ENCODE measurements at regions not wholly inside any gene's neighbourhood (a gene's known extent, or its start where the extent isn't known, plus 50 kb on each side); places are given as distances from the start of the nearest gene placed in this dataset.
"Not testable (repeated sequence)": the region's sequence is repeated elsewhere in the genome, so short reads cannot be mapped to it uniquely, and the experiment has no call there.

DNA sequence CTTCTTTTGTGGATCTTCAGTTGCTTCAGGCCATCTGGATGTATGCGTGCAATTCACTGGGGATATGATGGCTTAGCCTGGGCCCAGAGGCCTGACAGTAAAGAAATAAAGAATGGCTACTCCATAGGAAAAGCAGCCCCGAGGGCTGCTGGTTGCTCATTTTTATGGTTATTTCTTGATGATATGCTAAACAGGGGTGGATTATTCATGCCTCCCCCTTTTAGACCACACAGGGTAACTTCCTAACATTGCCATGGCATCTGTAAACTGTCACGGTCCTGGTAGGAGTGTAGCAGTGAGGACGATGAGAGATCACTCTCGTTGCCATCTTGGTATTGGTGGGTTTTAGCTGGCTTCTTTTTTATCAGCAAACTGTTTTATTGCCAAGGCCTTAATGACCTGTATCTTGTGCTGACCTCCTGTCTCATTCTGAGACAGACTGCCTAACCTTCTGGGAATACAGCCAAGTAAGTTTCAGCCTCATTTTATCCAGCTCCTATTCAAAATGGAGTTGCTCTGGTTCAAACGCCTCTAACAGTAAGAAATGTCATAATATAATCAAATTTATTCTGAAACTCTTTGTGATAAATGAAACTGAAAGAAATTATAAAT, 60.5 kb downstream of the DSEL start:
- TF ChIP-seq, protein P1, sequence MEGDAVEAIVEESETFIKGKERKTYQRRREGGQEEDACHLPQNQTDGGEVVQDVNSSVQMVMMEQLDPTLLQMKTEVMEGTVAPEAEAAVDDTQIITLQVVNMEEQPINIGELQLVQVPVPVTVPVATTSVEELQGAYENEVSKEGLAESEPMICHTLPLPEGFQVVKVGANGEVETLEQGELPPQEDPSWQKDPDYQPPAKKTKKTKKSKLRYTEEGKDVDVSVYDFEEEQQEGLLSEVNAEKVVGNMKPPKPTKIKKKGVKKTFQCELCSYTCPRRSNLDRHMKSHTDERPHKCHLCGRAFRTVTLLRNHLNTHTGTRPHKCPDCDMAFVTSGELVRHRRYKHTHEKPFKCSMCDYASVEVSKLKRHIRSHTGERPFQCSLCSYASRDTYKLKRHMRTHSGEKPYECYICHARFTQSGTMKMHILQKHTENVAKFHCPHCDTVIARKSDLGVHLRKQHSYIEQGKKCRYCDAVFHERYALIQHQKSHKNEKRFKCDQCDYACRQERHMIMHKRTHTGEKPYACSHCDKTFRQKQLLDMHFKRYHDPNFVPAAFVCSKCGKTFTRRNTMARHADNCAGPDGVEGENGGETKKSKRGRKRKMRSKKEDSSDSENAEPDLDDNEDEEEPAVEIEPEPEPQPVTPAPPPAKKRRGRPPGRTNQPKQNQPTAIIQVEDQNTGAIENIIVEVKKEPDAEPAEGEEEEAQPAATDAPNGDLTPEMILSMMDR (IDR thresholded peaks at IDR 0.05; ENCODE audit: control extremely low read depth, extremely low read depth) = no peak
- H3K27me3 ChIP-seq (ENCODE audit: control insufficient read depth in 3 of 3, insufficient read depth in 3 of 3, low read length in 2 of 3) = no peaks in the 10 kb centered on the region
- no peak overlapping the region for H3K9ac ChIP-seq (ENCODE audit: insufficient read depth in 1 of 2, low read length in 2 of 2)
- DNase-seq = peak in 2 of 3 donors; percentile 4 to 7
- peaks cover 0 to 2% (median 0%) of the 10 kb centered on the region in 4 donors for H3K9me3 ChIP-seq (ENCODE audit: control insufficient read depth in 4 of 4, insufficient read depth in 3 of 4, low read length in 3 of 4)
- no peak overlapping the region for H3K4me3 ChIP-seq
- ATAC-seq (ENCODE audit: insufficient read depth, low FRiP score) = no peak
- H3K4me1 ChIP-seq (ENCODE audit: control insufficient read depth in 5 of 5, insufficient read depth in 5 of 5, low read length in 5 of 5) = no peaks in the 10 kb centered on the region
- WGBS, 2 donors = 78 to 86% methylated on average over 6 of the region's 6 CpGs
- no peaks in the 10 kb centered on the region for H3K36me3 ChIP-seq (ENCODE audit: control insufficient read depth in 4 of 4, insufficient read depth in 4 of 4, low read length in 4 of 4)
- H3K27ac ChIP-seq (ENCODE audit: low read depth in 1 of 2, low read length in 1 of 2) = no peak overlapping the region

DNA sequence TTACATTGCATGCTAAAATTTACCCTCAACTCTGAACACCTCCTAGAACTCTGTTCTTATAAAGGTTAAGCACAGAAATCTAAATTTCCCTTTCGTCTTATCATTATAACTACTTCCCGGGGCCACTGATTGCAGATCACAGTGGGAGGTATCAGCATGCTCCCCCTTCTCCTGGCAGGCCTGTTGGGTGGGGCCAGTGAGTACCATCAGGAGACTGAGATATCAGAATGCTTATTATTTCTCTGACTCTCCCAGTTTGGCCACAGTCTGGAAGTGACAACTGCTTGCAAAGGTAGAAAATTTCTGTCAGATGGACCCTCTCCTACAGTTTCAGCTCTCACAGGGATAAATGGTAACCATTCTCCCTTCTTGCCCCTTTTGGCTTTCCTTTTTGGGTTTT, 62.6 kb downstream of the DSEL start:
- DNase-seq = no peak

DNA sequence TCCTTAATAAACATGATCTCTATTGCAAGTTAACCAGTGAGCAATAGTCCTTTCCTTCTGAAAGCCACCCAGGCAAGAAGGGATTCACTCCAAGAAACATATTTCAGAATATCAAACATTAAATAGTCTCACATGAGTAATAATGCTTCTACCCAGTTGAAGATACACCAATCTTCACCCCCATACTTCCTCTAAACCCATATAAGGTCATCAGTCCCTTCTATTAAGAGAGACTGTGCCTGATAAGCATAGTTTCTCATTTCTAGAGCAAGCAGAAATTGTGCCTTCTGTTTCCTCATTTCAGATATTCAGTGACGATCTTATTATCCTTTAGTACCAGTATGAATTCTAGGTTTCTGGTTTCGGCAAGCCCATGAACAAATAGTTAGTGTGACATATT, 64.6 kb downstream of the DSEL start:
- no peak for DNase-seq
- H3K4me3 ChIP-seq = no peak overlapping the region

More for the DNA sequence above, 62.6 kb downstream of the DSEL start:
- WGBS, 2 donors = 38 to 48% methylated on average over 2 of the region's 2 CpGs
- H3K27ac ChIP-seq (ENCODE audit: low read depth in 1 of 2, low read length in 1 of 2) = no peak overlapping the region
- no peak overlapping the region for H3K4me3 ChIP-seq
- H3K9ac ChIP-seq (ENCODE audit: insufficient read depth in 1 of 2, low read length in 2 of 2) = no peak overlapping the region
- no peaks in the 10 kb centered on the region for H3K4me1 ChIP-seq (ENCODE audit: control insufficient read depth in 5 of 5, insufficient read depth in 5 of 5, low read length in 5 of 5)
- H3K9me3 ChIP-seq (ENCODE audit: control insufficient read depth in 4 of 4, insufficient read depth in 3 of 4, low read length in 3 of 4) = peaks cover 0 to 5% (median 0%) of the 10 kb centered on the region in 4 donors
- no peak for ATAC-seq (ENCODE audit: insufficient read depth, low FRiP score)
- TF ChIP-seq, protein P1 (IDR thresholded peaks at IDR 0.05; ENCODE audit: control extremely low read depth, extremely low read depth) = no peak
- no peaks in the 10 kb centered on the region for H3K27me3 ChIP-seq (ENCODE audit: control insufficient read depth in 3 of 3, insufficient read depth in 3 of 3, low read length in 2 of 3)
- no peaks in the 10 kb centered on the region for H3K36me3 ChIP-seq (ENCODE audit: control insufficient read depth in 4 of 4, insufficient read depth in 4 of 4, low read length in 4 of 4)

DNA sequence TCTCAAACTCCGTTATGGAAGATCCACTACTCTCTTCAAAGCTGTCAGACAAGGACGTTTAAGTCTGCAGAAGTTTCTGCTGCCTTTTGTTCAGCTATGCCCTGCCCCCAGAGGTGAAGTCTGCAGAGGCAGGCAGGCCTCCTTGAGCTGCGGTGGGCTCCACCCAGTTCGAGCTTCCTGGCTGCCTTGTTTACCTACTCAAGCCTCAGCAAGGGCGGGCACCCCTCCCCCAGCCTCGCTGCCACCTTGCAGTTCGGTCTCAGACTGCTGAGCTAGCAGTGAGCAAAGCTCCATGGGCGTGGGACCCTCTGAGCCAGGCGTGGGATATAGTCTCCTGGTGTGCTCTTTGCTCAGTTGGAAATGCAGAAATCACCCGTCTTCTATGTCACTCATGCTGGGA, 65.4 kb downstream of the DSEL start:
- not testable (repeated sequence) for DNase-seq; H3K27me3 ChIP-seq (ENCODE audit: control insufficient read depth in 3 of 3, insufficient read depth in 3 of 3, low read length in 2 of 3); H3K4me3 ChIP-seq; ATAC-seq (ENCODE audit: insufficient read depth, low FRiP score); H3K9me3 ChIP-seq (ENCODE audit: control insufficient read depth in 4 of 4, insufficient read depth in 3 of 4, low read length in 3 of 4); H3K4me1 ChIP-seq (ENCODE audit: control insufficient read depth in 5 of 5, insufficient read depth in 5 of 5, low read length in 5 of 5); H3K36me3 ChIP-seq (ENCODE audit: control insufficient read depth in 4 of 4, insufficient read depth in 4 of 4, low read length in 4 of 4); H3K27ac ChIP-seq (ENCODE audit: low read depth in 1 of 2, low read length in 1 of 2); H3K9ac ChIP-seq (ENCODE audit: insufficient read depth in 1 of 2, low read length in 2 of 2)
- WGBS, 2 donors = 65 to 83% methylated on average over 10 of the region's 10 CpGs

More for the DNA sequence above, 64.6 kb downstream of the DSEL start:
- Histone ChIP-seq H3K36me3 (ENCODE audit: control insufficient read depth in 4 of 4, insufficient read depth in 4 of 4, low read length in 4 of 4) (no peaks in the 10 kb centered on the region), H3K9ac (ENCODE audit: insufficient read depth in 1 of 2, low read length in 2 of 2) (no peak overlapping the region), H3K9me3 (ENCODE audit: control insufficient read depth in 4 of 4, insufficient read depth in 3 of 4, low read length in 3 of 4) (peaks cover 0 to 5% (median 0%) of the 10 kb centered on the region in 4 donors), H3K27me3 (ENCODE audit: control insufficient read depth in 3 of 3, insufficient read depth in 3 of 3, low read length in 2 of 3) (no peaks in the 10 kb centered on the region), H3K27ac (ENCODE audit: low read depth in 1 of 2, low read length in 1 of 2) (no peak overlapping the region), H3K4me1 (ENCODE audit: control insufficient read depth in 5 of 5, insufficient read depth in 5 of 5, low read length in 5 of 5) (no peaks in the 10 kb centered on the region)
- TF ChIP-seq, protein P1 (IDR thresholded peaks at IDR 0.05; ENCODE audit: control extremely low read depth, extremely low read depth) = no peak
- 86 to 94% methylated on average over 2 of the region's 2 CpGs for WGBS, 2 donors
- no peak for ATAC-seq (ENCODE audit: insufficient read depth, low FRiP score)
